DND-41 (cell line): ENCODE measurements at regions not wholly inside any gene's neighbourhood (a gene's known extent, or its start where the extent isn't known, plus 50 kb on each side); places are given as distances from the start of the nearest gene placed in this dataset.

Source experiments
- ATAC-seq: fragments of 200-7000 bp; cut with Tn5 transposase; 3 replicates; pipeline ENCODE4 v1.9.1; 2021; ENCODE audit warnings: low read depth; ENCODE audit not compliant: insufficient read depth
- DNase-seq: peaks from one replicate; pipeline ENCODE4 v3.0.0-alpha.2; 2020
- H2AFZ ChIP-seq: 2 replicates; pipeline ENCODE4 v1.6.0; 2012; ENCODE audit warnings: low read depth, low read length
- H3K27ac ChIP-seq: 2 replicates; pipeline ENCODE4 v1.5.1; 2012; ENCODE audit warnings: low read length, inconsistent platforms
- H3K27me3 ChIP-seq: fragments of 200-600 bp; sonication (generic); 2 replicates; pipeline ENCODE4 v1.6.0; 2012; ENCODE audit warnings: low read length, mild to moderate bottlenecking, inconsistent platforms; ENCODE audit not compliant: insufficient read depth, poor library complexity
- H3K36me3 ChIP-seq: 2 replicates; pipeline ENCODE4 v1.5.1; 2012; ENCODE audit warnings: low read length, inconsistent platforms; ENCODE audit not compliant: insufficient read depth
- H3K4me1 ChIP-seq: 2 replicates; pipeline ENCODE4 v1.5.1; 2012; ENCODE audit warnings: mild to moderate bottlenecking, low read length; ENCODE audit not compliant: insufficient read depth
- H3K4me2 ChIP-seq: 2 replicates; pipeline ENCODE4 v1.6.0; 2012; ENCODE audit warnings: mild to moderate bottlenecking, moderate library complexity, low read length, inconsistent platforms; ENCODE audit not compliant: insufficient read depth
- H3K4me3 ChIP-seq, 2 experiments: fragments of 200-600 bp in 1 of 2; shearing (Covaris generic) in 1 of 2; 2 replicates each; pipeline ENCODE4 v1.5.1; 2012 to 2016; ENCODE audit warnings: inconsistent platforms in 2 of 2, low read length in 2 of 2, mild to moderate bottlenecking in 2 of 2, low read depth in 1 of 2, moderate library complexity in 1 of 2
- H3K79me2 ChIP-seq: 2 replicates; pipeline ENCODE4 v1.6.0; 2012; ENCODE audit warnings: low read length, inconsistent platforms; ENCODE audit not compliant: insufficient read depth
- H3K9ac ChIP-seq: 2 replicates; pipeline ENCODE4 v1.6.0; 2012; ENCODE audit warnings: low read depth, mild to moderate bottlenecking, inconsistent platforms, low read length, moderate library complexity
- H3K9me3 ChIP-seq: 2 replicates; pipeline ENCODE4 v1.5.1; 2012; ENCODE audit warnings: low read length, moderate library complexity, mild to moderate bottlenecking, inconsistent platforms; ENCODE audit not compliant: insufficient read depth, severe bottlenecking
- H4K20me1 ChIP-seq: 2 replicates; pipeline ENCODE4 v1.6.0; 2012; ENCODE audit warnings: low read length; ENCODE audit not compliant: insufficient read depth
- EZH2 ChIP-seq: IDR thresholded peaks from 3 replicates; pipeline ENCODE4 v1.6.1; 2012; ENCODE audit warnings: borderline replicate concordance, low read depth, mild to moderate bottlenecking, moderate library complexity, low read length, inconsistent platforms; ENCODE audit not compliant: severe bottlenecking
- TF ChIP-seq, protein P1 (sequence below): IDR thresholded peaks from 2 replicates; pipeline ENCODE4 v1.5.1; 2012; ENCODE audit warnings: borderline replicate concordance, low read length, moderate library complexity, mild to moderate bottlenecking; ENCODE audit not compliant: poor library complexity, severe bottlenecking; ENCODE audit errors: extremely low read depth

DNA sequence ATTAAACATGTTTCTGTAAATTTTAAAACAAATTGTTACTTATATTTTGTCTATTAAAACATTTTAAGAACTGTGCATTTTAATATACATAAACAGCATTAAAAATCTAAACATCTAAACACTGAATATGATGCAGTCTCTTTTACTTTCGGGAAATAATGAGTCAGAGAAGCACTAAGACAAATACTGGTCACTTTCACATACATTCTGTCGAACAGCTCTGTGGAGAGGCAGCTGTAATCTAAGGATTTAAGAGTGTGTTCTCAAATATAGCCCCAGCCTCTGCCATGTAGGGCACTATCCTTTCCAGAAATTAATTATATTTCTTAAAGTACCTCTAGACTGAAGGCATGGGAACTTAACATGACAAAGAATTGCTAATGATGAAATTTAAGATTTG is 89.6 kb upstream of the PTGFR start:
- DNase-seq (no peak), ATAC-seq (no peak)
- H3K36me3 ChIP-seq = no peaks in the 10 kb centered on the region
- no peaks in the 10 kb centered on the region for H3K9me3 ChIP-seq
- no peak overlapping the region for H3K27ac ChIP-seq
- TF ChIP-seq, protein P1, sequence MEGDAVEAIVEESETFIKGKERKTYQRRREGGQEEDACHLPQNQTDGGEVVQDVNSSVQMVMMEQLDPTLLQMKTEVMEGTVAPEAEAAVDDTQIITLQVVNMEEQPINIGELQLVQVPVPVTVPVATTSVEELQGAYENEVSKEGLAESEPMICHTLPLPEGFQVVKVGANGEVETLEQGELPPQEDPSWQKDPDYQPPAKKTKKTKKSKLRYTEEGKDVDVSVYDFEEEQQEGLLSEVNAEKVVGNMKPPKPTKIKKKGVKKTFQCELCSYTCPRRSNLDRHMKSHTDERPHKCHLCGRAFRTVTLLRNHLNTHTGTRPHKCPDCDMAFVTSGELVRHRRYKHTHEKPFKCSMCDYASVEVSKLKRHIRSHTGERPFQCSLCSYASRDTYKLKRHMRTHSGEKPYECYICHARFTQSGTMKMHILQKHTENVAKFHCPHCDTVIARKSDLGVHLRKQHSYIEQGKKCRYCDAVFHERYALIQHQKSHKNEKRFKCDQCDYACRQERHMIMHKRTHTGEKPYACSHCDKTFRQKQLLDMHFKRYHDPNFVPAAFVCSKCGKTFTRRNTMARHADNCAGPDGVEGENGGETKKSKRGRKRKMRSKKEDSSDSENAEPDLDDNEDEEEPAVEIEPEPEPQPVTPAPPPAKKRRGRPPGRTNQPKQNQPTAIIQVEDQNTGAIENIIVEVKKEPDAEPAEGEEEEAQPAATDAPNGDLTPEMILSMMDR = no peak
- no peak for TF ChIP-seq EZH2
- no peaks in the 10 kb centered on the region for H3K27me3 ChIP-seq
- no peak overlapping the region for H3K9ac ChIP-seq
- H3K4me2 ChIP-seq = no peak overlapping the region
- no peaks in the 10 kb centered on the region for H3K4me1 ChIP-seq
- no peaks in the 10 kb centered on the region for H4K20me1 ChIP-seq
- no peak overlapping the region for H2AFZ ChIP-seq
- no peak overlapping the region for H3K4me3 ChIP-seq
- H3K79me2 ChIP-seq = no peaks in the 10 kb centered on the region

DNA sequence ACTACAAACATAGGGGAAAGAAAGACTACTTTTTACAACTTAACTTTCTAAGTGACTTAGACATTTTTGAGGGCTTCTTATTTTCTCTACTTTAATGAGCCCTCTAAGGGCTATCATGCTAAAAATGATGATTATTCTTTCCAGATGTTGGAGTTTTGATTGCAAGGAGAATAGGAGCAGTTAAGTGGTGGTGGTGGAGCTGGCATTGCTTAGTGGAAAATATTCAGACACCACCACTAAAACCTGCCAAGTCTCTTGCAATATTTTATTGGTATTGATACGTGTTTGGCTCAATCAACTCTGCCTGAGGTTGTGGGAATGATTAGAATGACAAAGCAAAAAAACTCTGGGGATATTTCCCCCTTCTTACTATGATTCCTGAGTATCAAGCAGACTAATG is 82.6 kb upstream of the PTGFR start:
- TF ChIP-seq EZH2 = no peak
- TF ChIP-seq, protein P1 = no peak
- ATAC-seq = no peak

DNA sequence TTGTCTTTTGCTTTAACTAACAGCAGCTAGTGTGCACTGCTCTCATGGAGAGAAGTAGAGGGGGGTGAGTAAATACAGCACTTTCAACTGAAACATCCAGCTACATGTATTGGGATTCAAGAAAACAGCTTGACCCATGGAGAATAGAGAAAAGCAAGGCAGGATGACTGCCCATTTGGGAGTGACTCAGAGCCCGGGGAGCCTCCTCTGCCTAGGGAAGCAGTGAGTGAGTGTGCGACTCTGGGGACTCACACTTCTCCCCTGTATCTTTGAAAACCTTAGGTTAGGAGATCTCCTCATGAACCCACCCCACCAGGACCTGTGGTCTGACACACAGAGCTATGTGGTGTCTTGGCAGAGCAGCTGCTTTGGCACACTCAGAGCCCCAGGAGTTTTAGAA is 82.0 kb upstream of the PTGFR start:
- Histone ChIP-seq H3K4me2 (no peak overlapping the region), H3K4me3 (no peak overlapping the region), H3K36me3 (no peaks in the 10 kb centered on the region), H3K4me1 (no peaks in the 10 kb centered on the region), H3K27ac (no peak overlapping the region), H2AFZ (no peak overlapping the region), H3K9me3 (no peaks in the 10 kb centered on the region), H3K9ac (no peak overlapping the region), H3K27me3 (no peaks in the 10 kb centered on the region), H3K79me2 (no peaks in the 10 kb centered on the region), H4K20me1 (no peaks in the 10 kb centered on the region)
- TF ChIP-seq EZH2 = no peak
- TF ChIP-seq, protein P1 = no peak
- ATAC-seq (no peak), DNase-seq (no peak)

More for the DNA sequence above, 82.6 kb upstream of the PTGFR start:
- Histone ChIP-seq H3K79me2 (no peaks in the 10 kb centered on the region), H3K4me1 (no peaks in the 10 kb centered on the region), H3K27me3 (no peaks in the 10 kb centered on the region), H3K9me3 (no peaks in the 10 kb centered on the region), H3K9ac (no peak overlapping the region), H3K27ac (no peak overlapping the region), H3K4me2 (no peak overlapping the region), H3K36me3 (no peaks in the 10 kb centered on the region), H2AFZ (no peak overlapping the region), H3K4me3 (no peak overlapping the region), H4K20me1 (no peaks in the 10 kb centered on the region)
- no peak for DNase-seq

DNA sequence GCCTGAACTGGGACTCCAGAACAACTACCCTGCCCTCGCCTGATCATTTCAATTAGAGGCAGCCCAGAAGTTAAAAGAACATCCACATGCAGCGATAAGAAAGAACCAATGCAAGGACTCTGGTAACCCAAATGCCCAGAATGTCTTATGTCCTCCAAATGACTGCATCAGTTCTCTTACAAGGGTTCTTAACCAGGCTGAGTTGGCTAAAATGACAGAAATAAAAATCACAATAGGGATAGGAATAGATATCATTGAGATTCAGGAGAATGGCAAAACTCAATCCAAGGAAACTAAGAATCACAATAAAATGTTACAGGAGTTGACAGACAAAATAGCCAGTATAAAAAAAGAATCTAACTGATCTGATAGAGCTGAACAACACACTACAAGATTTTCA is 80.1 kb upstream of the PTGFR start:
- no peaks in the 10 kb centered on the region for H3K9me3 ChIP-seq
- DNase-seq = no peak
- no peak for TF ChIP-seq EZH2
- TF ChIP-seq, protein P1 = no peak
- H3K4me2 ChIP-seq = no peak overlapping the region
- no peaks in the 10 kb centered on the region for H4K20me1 ChIP-seq
- no peaks in the 10 kb centered on the region for H3K79me2 ChIP-seq
- no peak overlapping the region for H2AFZ ChIP-seq
- no peaks in the 10 kb centered on the region for H3K36me3 ChIP-seq
- H3K4me1 ChIP-seq = no peaks in the 10 kb centered on the region
- no peak overlapping the region for H3K9ac ChIP-seq
- H3K4me3 ChIP-seq = no peak overlapping the region
- no peaks in the 10 kb centered on the region for H3K27me3 ChIP-seq
- H3K27ac ChIP-seq = no peak overlapping the region
- ATAC-seq = no peak
